DND-41 (cell line): ENCODE measurements at regions not wholly inside any gene's neighbourhood (a gene's known extent, or its start where the extent isn't known, plus 50 kb on each side); places are given as distances from the start of the nearest gene placed in this dataset.

Experiments used
- CTCF ChIP-seq: IDR thresholded peaks from 2 replicates; pipeline ENCODE4 v1.5.1; 2012; ENCODE audit warnings: borderline replicate concordance, low read length, moderate library complexity, mild to moderate bottlenecking; ENCODE audit not compliant: poor library complexity, severe bottlenecking; ENCODE audit errors: extremely low read depth
- EZH2 ChIP-seq: IDR thresholded peaks from 3 replicates; pipeline ENCODE4 v1.6.1; 2012; ENCODE audit warnings: borderline replicate concordance, low read depth, mild to moderate bottlenecking, moderate library complexity, low read length, inconsistent platforms; ENCODE audit not compliant: severe bottlenecking

- TF ChIP-seq CTCF (no peak), EZH2 (no peak)
Measured at GRCh38 chr1:14020006-14020405, 320.0 kb downstream of the PRDM2 start.
